ENCODE measurements at regions not wholly inside any gene's neighbourhood (a gene's known extent, or its start where the extent isn't known, plus 50 kb on each side); places are given as distances from the start of the nearest gene placed in this dataset.

DNA sequence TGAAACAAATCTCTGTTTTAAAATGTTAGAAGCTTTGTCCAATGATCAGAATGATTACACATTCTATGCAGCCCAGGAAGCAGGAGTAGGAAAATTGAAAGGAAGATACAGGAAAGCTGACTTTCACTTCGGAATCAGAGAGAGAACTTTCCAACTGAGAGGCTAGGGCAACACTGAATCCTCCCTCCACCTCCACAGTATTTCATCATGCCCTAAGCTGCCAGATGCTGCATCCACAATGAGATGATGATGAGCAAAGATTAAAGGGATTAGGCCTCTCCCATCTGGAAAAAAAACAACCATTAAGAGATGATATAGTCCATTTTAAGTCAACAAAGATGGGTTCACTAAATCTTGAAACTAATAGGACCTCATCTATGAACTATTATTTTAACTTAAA, 215.6 kb downstream of the GPR37 start:
- TF ChIP-seq EP300 (IDR thresholded peaks at IDR 0.05) (no peak), POLR2A (IDR thresholded peaks at IDR 0.05) (no peak), POLR2AphosphoS5 (IDR thresholded peaks at IDR 0.05) (no peak)
- TF ChIP-seq, protein P1, sequence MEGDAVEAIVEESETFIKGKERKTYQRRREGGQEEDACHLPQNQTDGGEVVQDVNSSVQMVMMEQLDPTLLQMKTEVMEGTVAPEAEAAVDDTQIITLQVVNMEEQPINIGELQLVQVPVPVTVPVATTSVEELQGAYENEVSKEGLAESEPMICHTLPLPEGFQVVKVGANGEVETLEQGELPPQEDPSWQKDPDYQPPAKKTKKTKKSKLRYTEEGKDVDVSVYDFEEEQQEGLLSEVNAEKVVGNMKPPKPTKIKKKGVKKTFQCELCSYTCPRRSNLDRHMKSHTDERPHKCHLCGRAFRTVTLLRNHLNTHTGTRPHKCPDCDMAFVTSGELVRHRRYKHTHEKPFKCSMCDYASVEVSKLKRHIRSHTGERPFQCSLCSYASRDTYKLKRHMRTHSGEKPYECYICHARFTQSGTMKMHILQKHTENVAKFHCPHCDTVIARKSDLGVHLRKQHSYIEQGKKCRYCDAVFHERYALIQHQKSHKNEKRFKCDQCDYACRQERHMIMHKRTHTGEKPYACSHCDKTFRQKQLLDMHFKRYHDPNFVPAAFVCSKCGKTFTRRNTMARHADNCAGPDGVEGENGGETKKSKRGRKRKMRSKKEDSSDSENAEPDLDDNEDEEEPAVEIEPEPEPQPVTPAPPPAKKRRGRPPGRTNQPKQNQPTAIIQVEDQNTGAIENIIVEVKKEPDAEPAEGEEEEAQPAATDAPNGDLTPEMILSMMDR (IDR thresholded peaks at IDR 0.05), result no peak
- H3K27ac ChIP-seq, result no peak overlapping the region
- 51 to 54% methylated on average over 1 of the region's 1 CpG for WGBS, 2 donors
- no peaks in the 10 kb centered on the region for H3K4me1 ChIP-seq
- H3K4me3 ChIP-seq, result no peak overlapping the region
- intact Hi-C loops (cut with DNase I), result no loop called here
- no peak for DNase-seq
- H3K9me3 ChIP-seq, result no peaks in the 10 kb centered on the region
- H3K36me3 ChIP-seq, result no peaks in the 10 kb centered on the region
- H3K27me3 ChIP-seq, result no peaks in the 10 kb centered on the region

DNA sequence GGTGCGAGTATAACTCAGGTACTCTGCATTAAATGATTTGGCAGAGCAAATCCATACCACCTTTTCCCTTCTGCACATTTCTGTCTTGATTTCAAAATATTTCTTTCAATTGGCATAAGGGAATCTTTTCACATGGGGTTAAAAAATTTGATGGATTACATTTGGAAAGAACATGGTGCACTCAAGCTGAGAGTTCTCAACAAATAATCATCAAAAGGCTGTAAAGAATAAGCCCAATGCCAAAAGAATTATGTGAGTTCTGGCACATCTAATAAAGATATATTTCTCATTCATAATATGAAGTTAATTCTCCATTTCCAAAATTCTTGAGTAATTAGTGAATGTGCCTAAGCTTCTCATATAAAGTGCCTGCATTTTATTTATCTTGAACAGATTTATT, 223.1 kb downstream of the GPR37 start:
- no peak for TF ChIP-seq POLR2A (IDR thresholded peaks at IDR 0.05)
- TF ChIP-seq EP300 (IDR thresholded peaks at IDR 0.05), result no peak
- TF ChIP-seq, protein P1 (IDR thresholded peaks at IDR 0.05), result no peak
- no peak for TF ChIP-seq POLR2AphosphoS5 (IDR thresholded peaks at IDR 0.05)
- Histone ChIP-seq H3K4me1 (no peaks in the 10 kb centered on the region), H3K36me3 (no peaks in the 10 kb centered on the region), H3K27ac (no peak overlapping the region), H3K9me3 (no peaks in the 10 kb centered on the region), H3K4me3 (no peak overlapping the region), H3K27me3 (no peaks in the 10 kb centered on the region)
- no peak for DNase-seq
- intact Hi-C loops (cut with DNase I), result no loop called here
- 89 to 90% methylated on average over 1 of the region's 1 CpG for WGBS, 2 donors

DNA sequence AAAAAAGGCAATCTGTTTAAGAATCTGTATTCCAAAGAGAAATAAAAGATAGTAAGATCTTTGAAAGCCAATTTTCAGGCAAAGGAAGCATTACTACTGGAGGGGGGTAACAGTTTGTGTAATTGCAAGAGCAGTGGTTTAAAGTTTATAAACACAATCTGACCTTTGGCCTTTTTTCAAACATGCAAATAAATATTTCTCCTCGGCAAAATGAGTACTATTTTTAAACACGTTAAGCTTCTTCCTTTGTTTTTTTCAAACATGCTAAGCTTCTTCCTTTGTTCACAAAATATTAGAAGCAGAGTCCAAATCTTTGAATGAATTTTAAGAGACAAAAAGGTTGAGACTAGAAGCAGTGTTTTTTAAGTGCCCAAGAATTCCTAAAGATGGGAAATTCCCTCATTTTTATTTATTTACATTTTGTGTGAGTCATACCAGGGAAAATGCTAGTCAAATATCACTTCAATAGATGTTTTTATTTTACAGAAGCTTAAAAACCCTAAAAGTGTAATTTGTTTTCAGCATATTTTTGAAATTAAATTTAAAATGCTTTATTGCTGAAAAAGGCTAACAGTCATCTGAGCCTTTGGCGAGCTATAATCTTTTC, 229.3 kb downstream of the GPR37 start:
- Histone ChIP-seq H3K9me3 (no peaks in the 10 kb centered on the region), H3K36me3 (no peaks in the 10 kb centered on the region), H3K27me3 (no peaks in the 10 kb centered on the region), H3K4me3 (no peak overlapping the region), H3K4me1 (no peaks in the 10 kb centered on the region), H3K27ac (no peak overlapping the region)
- WGBS, 2 donors, result 15 to 44% methylated on average over 3 of the region's 3 CpGs
- TF ChIP-seq POLR2AphosphoS5 (IDR thresholded peaks at IDR 0.05) (no peak), EP300 (IDR thresholded peaks at IDR 0.05) (no peak), POLR2A (IDR thresholded peaks at IDR 0.05) (no peak)
- TF ChIP-seq, protein P1 (IDR thresholded peaks at IDR 0.05), result no peak
- no peak for DNase-seq
- intact Hi-C loops (cut with DNase I), result no loop called here

DNA sequence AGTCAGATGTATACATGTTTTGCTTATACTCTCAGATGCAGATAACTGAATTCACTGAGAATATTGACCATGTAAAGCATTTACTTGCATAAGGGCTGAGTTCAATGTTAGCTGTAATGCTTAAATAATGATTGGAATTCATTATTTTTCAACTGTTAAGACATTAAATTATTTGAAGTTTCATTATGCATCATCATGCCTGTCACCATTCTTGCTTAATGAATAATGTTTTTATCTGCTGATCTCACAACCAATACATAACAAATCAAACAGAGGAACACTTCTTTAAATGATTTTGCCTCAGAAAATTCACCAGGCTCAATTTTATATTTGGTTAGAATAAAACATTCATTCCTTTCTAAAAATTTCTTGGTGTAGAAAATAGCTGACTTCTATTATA, 233.4 kb downstream of the GPR37 start:
- H3K4me1 ChIP-seq, result no peaks in the 10 kb centered on the region
- no peaks in the 10 kb centered on the region for H3K27me3 ChIP-seq
- no peaks in the 10 kb centered on the region for H3K36me3 ChIP-seq
- no peak overlapping the region for H3K27ac ChIP-seq
- DNase-seq, result no peak
- intact Hi-C loops (cut with DNase I), result no loop called here
- TF ChIP-seq POLR2AphosphoS5 (IDR thresholded peaks at IDR 0.05) (no peak), POLR2A (IDR thresholded peaks at IDR 0.05) (no peak), EP300 (IDR thresholded peaks at IDR 0.05) (no peak)
- TF ChIP-seq, protein P1 (IDR thresholded peaks at IDR 0.05), result no peak
- no peak overlapping the region for H3K4me3 ChIP-seq
- H3K9me3 ChIP-seq, result no peaks in the 10 kb centered on the region

DNA sequence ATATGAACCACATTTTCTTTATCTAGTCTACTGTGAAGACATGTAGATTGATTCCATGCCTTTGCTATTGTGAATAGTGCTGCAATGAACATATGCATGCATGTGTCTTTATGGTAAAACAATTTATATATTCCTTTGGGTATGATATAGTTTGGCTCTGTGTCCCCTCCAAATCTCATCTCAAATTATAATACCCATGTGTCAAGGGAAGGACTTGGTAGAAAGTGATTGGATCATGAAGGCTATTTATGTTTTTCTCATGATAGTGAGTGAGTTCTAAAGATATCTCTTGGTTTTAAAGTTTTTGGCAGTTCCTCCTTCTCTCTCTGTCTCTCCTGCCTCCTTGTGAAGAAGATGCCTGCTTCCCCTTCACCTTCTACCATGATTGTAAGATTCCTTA, 248.7 kb downstream of the GPR37 start:
- no peaks in the 10 kb centered on the region for H3K36me3 ChIP-seq
- no peak overlapping the region for H3K4me3 ChIP-seq
- intact Hi-C loops (cut with DNase I), result no loop called here
- H3K4me1 ChIP-seq, result no peaks in the 10 kb centered on the region
- H3K27me3 ChIP-seq, result no peaks in the 10 kb centered on the region
- TF ChIP-seq POLR2A (IDR thresholded peaks at IDR 0.05), result no peak
- TF ChIP-seq POLR2AphosphoS5 (IDR thresholded peaks at IDR 0.05), result no peak
- TF ChIP-seq, protein P1 (IDR thresholded peaks at IDR 0.05), result no peak
- no peak for TF ChIP-seq EP300 (IDR thresholded peaks at IDR 0.05)
- H3K9me3 ChIP-seq, result no peaks in the 10 kb centered on the region
- no peak overlapping the region for H3K27ac ChIP-seq
- no peak for DNase-seq

All from sigmoid colon (tissue), 6 donors.